ENCODE measurements at regions not wholly inside any gene's neighbourhood (a gene's known extent, or its start where the extent isn't known, plus 50 kb on each side); places are given as distances from the start of the nearest gene placed in this dataset.

GRCh38 chr17:72510351-72511016, 389.7 kb downstream of the SOX9 start:
- DNase-seq (ENCODE audit: low spot score), result no peak
- TF ChIP-seq SP1 (IDR thresholded peaks at IDR 0.05) (no peak), MAX (IDR thresholded peaks at IDR 0.05) (no peak), HNF4A (conservative IDR thresholded peaks at IDR 0.05) (no peak), EGR1 (IDR thresholded peaks at IDR 0.05; ENCODE audit: low read depth in 2 of 2) (no peak), RAD21 (IDR thresholded peaks at IDR 0.05) (no peak), YY1 (IDR thresholded peaks at IDR 0.05) (no peak), HNF4G (IDR thresholded peaks at IDR 0.05) (no peak), NR2F2 (IDR thresholded peaks at IDR 0.05) (no peak), FOXA1 (IDR thresholded peaks at IDR 0.05) (no peak)
- TF ChIP-seq, protein P1, sequence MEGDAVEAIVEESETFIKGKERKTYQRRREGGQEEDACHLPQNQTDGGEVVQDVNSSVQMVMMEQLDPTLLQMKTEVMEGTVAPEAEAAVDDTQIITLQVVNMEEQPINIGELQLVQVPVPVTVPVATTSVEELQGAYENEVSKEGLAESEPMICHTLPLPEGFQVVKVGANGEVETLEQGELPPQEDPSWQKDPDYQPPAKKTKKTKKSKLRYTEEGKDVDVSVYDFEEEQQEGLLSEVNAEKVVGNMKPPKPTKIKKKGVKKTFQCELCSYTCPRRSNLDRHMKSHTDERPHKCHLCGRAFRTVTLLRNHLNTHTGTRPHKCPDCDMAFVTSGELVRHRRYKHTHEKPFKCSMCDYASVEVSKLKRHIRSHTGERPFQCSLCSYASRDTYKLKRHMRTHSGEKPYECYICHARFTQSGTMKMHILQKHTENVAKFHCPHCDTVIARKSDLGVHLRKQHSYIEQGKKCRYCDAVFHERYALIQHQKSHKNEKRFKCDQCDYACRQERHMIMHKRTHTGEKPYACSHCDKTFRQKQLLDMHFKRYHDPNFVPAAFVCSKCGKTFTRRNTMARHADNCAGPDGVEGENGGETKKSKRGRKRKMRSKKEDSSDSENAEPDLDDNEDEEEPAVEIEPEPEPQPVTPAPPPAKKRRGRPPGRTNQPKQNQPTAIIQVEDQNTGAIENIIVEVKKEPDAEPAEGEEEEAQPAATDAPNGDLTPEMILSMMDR (IDR thresholded peaks at IDR 0.05; ENCODE audit: low read depth, low read length, missing input control), result no peak
- TF ChIP-seq, protein P2, sequence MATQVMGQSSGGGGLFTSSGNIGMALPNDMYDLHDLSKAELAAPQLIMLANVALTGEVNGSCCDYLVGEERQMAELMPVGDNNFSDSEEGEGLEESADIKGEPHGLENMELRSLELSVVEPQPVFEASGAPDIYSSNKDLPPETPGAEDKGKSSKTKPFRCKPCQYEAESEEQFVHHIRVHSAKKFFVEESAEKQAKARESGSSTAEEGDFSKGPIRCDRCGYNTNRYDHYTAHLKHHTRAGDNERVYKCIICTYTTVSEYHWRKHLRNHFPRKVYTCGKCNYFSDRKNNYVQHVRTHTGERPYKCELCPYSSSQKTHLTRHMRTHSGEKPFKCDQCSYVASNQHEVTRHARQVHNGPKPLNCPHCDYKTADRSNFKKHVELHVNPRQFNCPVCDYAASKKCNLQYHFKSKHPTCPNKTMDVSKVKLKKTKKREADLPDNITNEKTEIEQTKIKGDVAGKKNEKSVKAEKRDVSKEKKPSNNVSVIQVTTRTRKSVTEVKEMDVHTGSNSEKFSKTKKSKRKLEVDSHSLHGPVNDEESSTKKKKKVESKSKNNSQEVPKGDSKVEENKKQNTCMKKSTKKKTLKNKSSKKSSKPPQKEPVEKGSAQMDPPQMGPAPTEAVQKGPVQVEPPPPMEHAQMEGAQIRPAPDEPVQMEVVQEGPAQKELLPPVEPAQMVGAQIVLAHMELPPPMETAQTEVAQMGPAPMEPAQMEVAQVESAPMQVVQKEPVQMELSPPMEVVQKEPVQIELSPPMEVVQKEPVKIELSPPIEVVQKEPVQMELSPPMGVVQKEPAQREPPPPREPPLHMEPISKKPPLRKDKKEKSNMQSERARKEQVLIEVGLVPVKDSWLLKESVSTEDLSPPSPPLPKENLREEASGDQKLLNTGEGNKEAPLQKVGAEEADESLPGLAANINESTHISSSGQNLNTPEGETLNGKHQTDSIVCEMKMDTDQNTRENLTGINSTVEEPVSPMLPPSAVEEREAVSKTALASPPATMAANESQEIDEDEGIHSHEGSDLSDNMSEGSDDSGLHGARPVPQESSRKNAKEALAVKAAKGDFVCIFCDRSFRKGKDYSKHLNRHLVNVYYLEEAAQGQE (IDR thresholded peaks at IDR 0.05), result no peak
- TF ChIP-seq, protein P3, sequence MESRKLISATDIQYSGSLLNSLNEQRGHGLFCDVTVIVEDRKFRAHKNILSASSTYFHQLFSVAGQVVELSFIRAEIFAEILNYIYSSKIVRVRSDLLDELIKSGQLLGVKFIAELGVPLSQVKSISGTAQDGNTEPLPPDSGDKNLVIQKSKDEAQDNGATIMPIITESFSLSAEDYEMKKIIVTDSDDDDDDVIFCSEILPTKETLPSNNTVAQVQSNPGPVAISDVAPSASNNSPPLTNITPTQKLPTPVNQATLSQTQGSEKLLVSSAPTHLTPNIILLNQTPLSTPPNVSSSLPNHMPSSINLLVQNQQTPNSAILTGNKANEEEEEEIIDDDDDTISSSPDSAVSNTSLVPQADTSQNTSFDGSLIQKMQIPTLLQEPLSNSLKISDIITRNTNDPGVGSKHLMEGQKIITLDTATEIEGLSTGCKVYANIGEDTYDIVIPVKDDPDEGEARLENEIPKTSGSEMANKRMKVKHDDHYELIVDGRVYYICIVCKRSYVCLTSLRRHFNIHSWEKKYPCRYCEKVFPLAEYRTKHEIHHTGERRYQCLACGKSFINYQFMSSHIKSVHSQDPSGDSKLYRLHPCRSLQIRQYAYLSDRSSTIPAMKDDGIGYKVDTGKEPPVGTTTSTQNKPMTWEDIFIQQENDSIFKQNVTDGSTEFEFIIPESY (IDR thresholded peaks at IDR 0.05), result no peak

GRCh38 chr17:72511242-72511641, 390.4 kb downstream of the SOX9 start:
- 86% methylated on average over 7 of the region's 7 CpGs for WGBS
- TF ChIP-seq FOXA1 (IDR thresholded peaks at IDR 0.05) (no peak), RAD21 (IDR thresholded peaks at IDR 0.05) (no peak), NR2F2 (IDR thresholded peaks at IDR 0.05) (no peak), MAX (IDR thresholded peaks at IDR 0.05) (no peak), JUND (IDR thresholded peaks at IDR 0.05) (no peak), HNF4G (IDR thresholded peaks at IDR 0.05) (no peak), RXRA (IDR thresholded peaks at IDR 0.05) (no peak), SP1 (IDR thresholded peaks at IDR 0.05) (no peak), HNF4A (conservative IDR thresholded peaks at IDR 0.05) (no peak), TAF1 (conservative IDR thresholded peaks at IDR 0.05) (no peak)
- TF ChIP-seq, protein P1 (IDR thresholded peaks at IDR 0.05; ENCODE audit: low read depth, low read length, missing input control), result no peak
- TF ChIP-seq, protein P4, sequence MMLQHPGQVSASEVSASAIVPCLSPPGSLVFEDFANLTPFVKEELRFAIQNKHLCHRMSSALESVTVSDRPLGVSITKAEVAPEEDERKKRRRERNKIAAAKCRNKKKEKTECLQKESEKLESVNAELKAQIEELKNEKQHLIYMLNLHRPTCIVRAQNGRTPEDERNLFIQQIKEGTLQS (IDR thresholded peaks at IDR 0.05), result no peak
- TF ChIP-seq, protein P2 (IDR thresholded peaks at IDR 0.05), result no peak
- H3K27ac ChIP-seq (ENCODE audit: low read depth in 1 of 2, low read length in 2 of 2), result no peak overlapping the region

More at GRCh38 chr17:72510351-72511016, 389.7 kb downstream of the SOX9 start:
- no peaks in the 10 kb centered on the region for H3K9me3 ChIP-seq (ENCODE audit: control insufficient read depth in 4 of 4, low read length in 3 of 4)
- no peak overlapping the region for H3K27ac ChIP-seq (ENCODE audit: low read depth in 1 of 2, low read length in 2 of 2)
- H3K4me1 ChIP-seq (ENCODE audit: control insufficient read depth in 4 of 4, insufficient read depth in 4 of 4, low read length in 3 of 4), result no peaks in the 10 kb centered on the region
- H3K36me3 ChIP-seq (ENCODE audit: control insufficient read depth in 4 of 4, insufficient read depth in 3 of 4, low read depth in 1 of 4, low read length in 3 of 4), result no peaks in the 10 kb centered on the region
- no peak overlapping the region for H3K4me3 ChIP-seq (ENCODE audit: low read depth in 1 of 3, low read length in 3 of 3)
- H3K9ac ChIP-seq (ENCODE audit: low read depth in 1 of 2, low read length in 2 of 2), result no peak overlapping the region
- WGBS, result 82% methylated on average over 3 of the region's 3 CpGs
- no peaks in the 10 kb centered on the region for H3K27me3 ChIP-seq (ENCODE audit: control insufficient read depth in 4 of 4, insufficient read depth in 4 of 4, low read length in 3 of 4)

More at GRCh38 chr17:72511242-72511641, 390.4 kb downstream of the SOX9 start:
- no peaks in the 10 kb centered on the region for H3K4me1 ChIP-seq (ENCODE audit: control insufficient read depth in 4 of 4, insufficient read depth in 4 of 4, low read length in 3 of 4)
- no peak for DNase-seq (ENCODE audit: low spot score)
- H3K27me3 ChIP-seq (ENCODE audit: control insufficient read depth in 4 of 4, insufficient read depth in 4 of 4, low read length in 3 of 4), result no peaks in the 10 kb centered on the region
- no peaks in the 10 kb centered on the region for H3K9me3 ChIP-seq (ENCODE audit: control insufficient read depth in 4 of 4, low read length in 3 of 4)
- no peak overlapping the region for H3K9ac ChIP-seq (ENCODE audit: low read depth in 1 of 2, low read length in 2 of 2)
- H3K36me3 ChIP-seq (ENCODE audit: control insufficient read depth in 4 of 4, insufficient read depth in 3 of 4, low read depth in 1 of 4, low read length in 3 of 4), result no peaks in the 10 kb centered on the region
- H3K4me3 ChIP-seq (ENCODE audit: low read depth in 1 of 3, low read length in 3 of 3), result no peak overlapping the region

All from liver (tissue), 8 donors.